ENCODE measurements at regions not wholly inside any gene's neighbourhood (a gene's known extent, or its start where the extent isn't known, plus 50 kb on each side); places are given as distances from the start of the nearest gene placed in this dataset.
A peak's percentile ranks its signal among the peaks of the same experiment; 100 is the strongest.

GRCh38 chr2:65800998-65801397 lies 368.6 kb upstream of the SPRED2 start:
- TF ChIP-seq, protein P1, sequence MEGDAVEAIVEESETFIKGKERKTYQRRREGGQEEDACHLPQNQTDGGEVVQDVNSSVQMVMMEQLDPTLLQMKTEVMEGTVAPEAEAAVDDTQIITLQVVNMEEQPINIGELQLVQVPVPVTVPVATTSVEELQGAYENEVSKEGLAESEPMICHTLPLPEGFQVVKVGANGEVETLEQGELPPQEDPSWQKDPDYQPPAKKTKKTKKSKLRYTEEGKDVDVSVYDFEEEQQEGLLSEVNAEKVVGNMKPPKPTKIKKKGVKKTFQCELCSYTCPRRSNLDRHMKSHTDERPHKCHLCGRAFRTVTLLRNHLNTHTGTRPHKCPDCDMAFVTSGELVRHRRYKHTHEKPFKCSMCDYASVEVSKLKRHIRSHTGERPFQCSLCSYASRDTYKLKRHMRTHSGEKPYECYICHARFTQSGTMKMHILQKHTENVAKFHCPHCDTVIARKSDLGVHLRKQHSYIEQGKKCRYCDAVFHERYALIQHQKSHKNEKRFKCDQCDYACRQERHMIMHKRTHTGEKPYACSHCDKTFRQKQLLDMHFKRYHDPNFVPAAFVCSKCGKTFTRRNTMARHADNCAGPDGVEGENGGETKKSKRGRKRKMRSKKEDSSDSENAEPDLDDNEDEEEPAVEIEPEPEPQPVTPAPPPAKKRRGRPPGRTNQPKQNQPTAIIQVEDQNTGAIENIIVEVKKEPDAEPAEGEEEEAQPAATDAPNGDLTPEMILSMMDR (IDR thresholded peaks at IDR 0.05), result peak; percentile 46
- TF ChIP-seq POLR2AphosphoS5 (IDR thresholded peaks at IDR 0.05; ENCODE audit: low read depth, low read length) (no peak), TCF7L2 (IDR thresholded peaks at IDR 0.05; ENCODE audit: low read depth, low read length) (no peak)
- TF ChIP-seq, protein P2, sequence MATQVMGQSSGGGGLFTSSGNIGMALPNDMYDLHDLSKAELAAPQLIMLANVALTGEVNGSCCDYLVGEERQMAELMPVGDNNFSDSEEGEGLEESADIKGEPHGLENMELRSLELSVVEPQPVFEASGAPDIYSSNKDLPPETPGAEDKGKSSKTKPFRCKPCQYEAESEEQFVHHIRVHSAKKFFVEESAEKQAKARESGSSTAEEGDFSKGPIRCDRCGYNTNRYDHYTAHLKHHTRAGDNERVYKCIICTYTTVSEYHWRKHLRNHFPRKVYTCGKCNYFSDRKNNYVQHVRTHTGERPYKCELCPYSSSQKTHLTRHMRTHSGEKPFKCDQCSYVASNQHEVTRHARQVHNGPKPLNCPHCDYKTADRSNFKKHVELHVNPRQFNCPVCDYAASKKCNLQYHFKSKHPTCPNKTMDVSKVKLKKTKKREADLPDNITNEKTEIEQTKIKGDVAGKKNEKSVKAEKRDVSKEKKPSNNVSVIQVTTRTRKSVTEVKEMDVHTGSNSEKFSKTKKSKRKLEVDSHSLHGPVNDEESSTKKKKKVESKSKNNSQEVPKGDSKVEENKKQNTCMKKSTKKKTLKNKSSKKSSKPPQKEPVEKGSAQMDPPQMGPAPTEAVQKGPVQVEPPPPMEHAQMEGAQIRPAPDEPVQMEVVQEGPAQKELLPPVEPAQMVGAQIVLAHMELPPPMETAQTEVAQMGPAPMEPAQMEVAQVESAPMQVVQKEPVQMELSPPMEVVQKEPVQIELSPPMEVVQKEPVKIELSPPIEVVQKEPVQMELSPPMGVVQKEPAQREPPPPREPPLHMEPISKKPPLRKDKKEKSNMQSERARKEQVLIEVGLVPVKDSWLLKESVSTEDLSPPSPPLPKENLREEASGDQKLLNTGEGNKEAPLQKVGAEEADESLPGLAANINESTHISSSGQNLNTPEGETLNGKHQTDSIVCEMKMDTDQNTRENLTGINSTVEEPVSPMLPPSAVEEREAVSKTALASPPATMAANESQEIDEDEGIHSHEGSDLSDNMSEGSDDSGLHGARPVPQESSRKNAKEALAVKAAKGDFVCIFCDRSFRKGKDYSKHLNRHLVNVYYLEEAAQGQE (IDR thresholded peaks at IDR 0.05; ENCODE audit: insufficient read depth in 1 of 2, low read depth in 2 of 2, low read length in 1 of 2), result no peak

Data from Panc1 (cell line).